Heart right ventricle (tissue), 16 donors: ENCODE measurements at regions not wholly inside any gene's neighbourhood (a gene's known extent, or its start where the extent isn't known, plus 50 kb on each side); places are given as distances from the start of the nearest gene placed in this dataset.
A peak's percentile ranks its signal among the peaks of the same experiment; 100 is the strongest.

Source experiments
- ATAC-seq, 8 donors: fragments of 200-7000 bp; cut with Tn5 transposase; one replicate each; pipeline ENCODE4 v1.9.1; 2020; ENCODE audit warnings: mild to moderate bottlenecking in 8 of 8, moderate library complexity in 8 of 8, moderate number of reproducible peaks in 1 of 8
- DNase-seq, 2 donors: peaks; one replicate each; pipeline ENCODE4 v3.0.0-alpha.2; 2020
- H3K27ac ChIP-seq, 10 donors: fragments of 200-600 bp; sonication (generic) in 2 of 10; one replicate each; pipeline versions ENCODE4 v1.5.0 to v1.8.0; 2020 to 2022; ENCODE audit warnings: mild to moderate bottlenecking in 3 of 10
- H3K27me3 ChIP-seq, 7 donors: fragments of 200-600 bp; one replicate each; pipeline ENCODE4 v1.8.0; 2021 to 2022; ENCODE audit warnings: mild to moderate bottlenecking in 2 of 7
- H3K36me3 ChIP-seq, 9 donors: fragments of 200-600 bp; sonication (generic) in 1 of 9; one replicate each; pipeline versions ENCODE4 v1.5.0 to v1.8.0; 2020 to 2022; ENCODE audit warnings: mild to moderate bottlenecking in 2 of 9
- H3K4me1 ChIP-seq, 9 donors: fragments of 200-600 bp; sonication (generic) in 1 of 9; one replicate each; pipeline versions ENCODE4 v1.5.0 to v1.8.0; 2020 to 2022; ENCODE audit warnings: mild to moderate bottlenecking in 4 of 9
- H3K4me3 ChIP-seq, 10 donors: fragments of 200-600 bp; sonication (generic) in 2 of 10; one replicate each; pipeline versions ENCODE4 v1.5.0 to v1.8.0; 2020 to 2022; ENCODE audit warnings: mild to moderate bottlenecking in 7 of 10, moderate library complexity in 2 of 10
- H3K9me3 ChIP-seq, 11 donors: fragments of 200-600 bp in 10 of 11; sonication (generic) in 2 of 11; one replicate each; pipeline versions ENCODE4 v1.5.0 to v1.8.0; 2013 to 2022; ENCODE audit warnings: mild to moderate bottlenecking in 2 of 11, control low read depth in 1 of 11, moderate library complexity in 1 of 11
- WGBS, 2 donors: extraction: QIAGEN DNeasy Blood & Tissue Kit; methylation state at CpG; one replicate each; pipeline ENCODE4 v1.1.7; 2013; ENCODE audit warnings: inconsistent platforms in 1 of 2; 5-methylcytosine and 5-hydroxymethylcytosine counted together
- intact Hi-C, 10 donors: fragments of 100-400 bp; cut with DNase I; formaldehyde crosslinking; loops; one replicate each; pipeline versions ENCODE4 v1.11.1 to v1.14.2; 2022
- TF ChIP-seq, protein P1 (sequence below), 9 donors: fragments of 200-600 bp; sonication (generic) in 2 of 9; IDR thresholded peaks; one replicate each; pipeline versions ENCODE4 v1.5.0 to v1.8.0; 2021 to 2022; ENCODE audit warnings: antibody characterized with exemption in 9 of 9, mild to moderate bottlenecking in 5 of 9, moderate library complexity in 1 of 9
- donor health status: Arrhythmogenic right ventricular cardiomyopathy.
- donor health status: ischemic (EF 13 %, LVEDD 7.1; RV severe dilation, severe dysfunction).
- donor health status: healthy with polysubstance abuse.
- donor health status: DM: no; HTN: yes; CAD: no.
- donor health status: DM: no; HTN: no; CAD: no.
- donor health status: ischemic (EF 25% LVEDD 6.9; RV normal size, moderate dysfunction).
- donor health status: ischemic (EF 25% LVEDD 5.7; RV mildly dilated, moderate dysfunction).
- donor health status: healthy.
- donor health status: DM: yes; HTN: yes; CAD: no.
- donor health status: Ischemic cardiomyopathy.
- donor health status: ischemic (EF 35%, LVEDD 5.7; RV mildly dilated, moderate dysfunction).
- donor health status: nonischemic (EF 11% LVEDD 7.7; RV severe dilation, severe dysfunction).
- donor health status: DM: yes; HTN: yes; CAD: no.
- donor health status: PGD.
- donor health status: ischemic (EF 29% LVEDD 5.4; RV normal size, mild dysfunction).
- donor health status: nonischemic (EF 23%, LVEDD 6.1; RV moderate dilation, normal function).

- Histone ChIP-seq H3K9me3 (peaks cover 0 to 16% (median 0%) of the 10 kb centered on the region in 11 donors), H3K36me3 (no peaks in the 10 kb centered on the region), H3K27me3 (no peaks in the 10 kb centered on the region), H3K4me3 (no peak overlapping the region), H3K27ac (no peak overlapping the region), H3K4me1 (peaks cover 0 to 8% (median 0%) of the 10 kb centered on the region in 9 donors)
- ATAC-seq (peak in 3 of 8 donors; percentile 24 to 66 (median 59)), DNase-seq (no peak)
- TF ChIP-seq, protein P1, sequence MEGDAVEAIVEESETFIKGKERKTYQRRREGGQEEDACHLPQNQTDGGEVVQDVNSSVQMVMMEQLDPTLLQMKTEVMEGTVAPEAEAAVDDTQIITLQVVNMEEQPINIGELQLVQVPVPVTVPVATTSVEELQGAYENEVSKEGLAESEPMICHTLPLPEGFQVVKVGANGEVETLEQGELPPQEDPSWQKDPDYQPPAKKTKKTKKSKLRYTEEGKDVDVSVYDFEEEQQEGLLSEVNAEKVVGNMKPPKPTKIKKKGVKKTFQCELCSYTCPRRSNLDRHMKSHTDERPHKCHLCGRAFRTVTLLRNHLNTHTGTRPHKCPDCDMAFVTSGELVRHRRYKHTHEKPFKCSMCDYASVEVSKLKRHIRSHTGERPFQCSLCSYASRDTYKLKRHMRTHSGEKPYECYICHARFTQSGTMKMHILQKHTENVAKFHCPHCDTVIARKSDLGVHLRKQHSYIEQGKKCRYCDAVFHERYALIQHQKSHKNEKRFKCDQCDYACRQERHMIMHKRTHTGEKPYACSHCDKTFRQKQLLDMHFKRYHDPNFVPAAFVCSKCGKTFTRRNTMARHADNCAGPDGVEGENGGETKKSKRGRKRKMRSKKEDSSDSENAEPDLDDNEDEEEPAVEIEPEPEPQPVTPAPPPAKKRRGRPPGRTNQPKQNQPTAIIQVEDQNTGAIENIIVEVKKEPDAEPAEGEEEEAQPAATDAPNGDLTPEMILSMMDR (IDR thresholded peaks at IDR 0.05), result no peak
- intact Hi-C loops, result loop anchor here in 1 of 10 donors (10.0 kb wide), 1 partner anchor 61 kb away; no protein-coding TSS in a partner anchor
- 56 to 70% methylated on average over 14 of the region's 14 CpGs for WGBS, 2 donors
Observed at GRCh38 chr9:73474002-73474600, 322.4 kb downstream of the ANXA1 start.

DNA sequence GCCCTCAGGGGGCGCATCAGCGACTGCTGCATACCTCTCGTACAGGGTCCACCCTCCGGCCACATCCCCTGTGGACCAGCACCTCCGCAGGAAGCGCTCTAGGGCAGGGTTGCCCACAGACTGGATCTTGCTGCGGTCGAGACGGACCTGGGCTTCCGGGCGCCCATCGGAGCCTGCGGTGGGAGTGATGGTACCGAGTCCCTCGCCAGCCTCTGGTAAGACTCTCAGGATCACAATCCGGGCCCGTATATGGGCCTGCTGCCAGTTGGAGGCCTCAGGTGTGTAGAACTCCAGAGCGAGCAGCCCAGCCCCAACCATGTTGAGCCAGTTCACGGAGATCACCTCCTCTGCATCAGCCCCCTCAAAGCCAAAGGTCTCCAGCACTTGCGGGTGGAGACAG, 323.0 kb downstream of the ANXA1 start:
- Histone ChIP-seq H3K4me3 (no peak overlapping the region), H3K27me3 (no peaks in the 10 kb centered on the region), H3K4me1 (peaks cover 0 to 8% (median 0%) of the 10 kb centered on the region in 9 donors), H3K27ac (no peak overlapping the region), H3K9me3 (peaks cover 0 to 16% (median 0%) of the 10 kb centered on the region in 11 donors), H3K36me3 (no peaks in the 10 kb centered on the region)
- 91 to 95% methylated on average over 20 of the region's 20 CpGs for WGBS, 2 donors
- ATAC-seq, result peak in 4 of 8 donors; percentile 17 to 51 (median 33)
- DNase-seq, result no peak
- TF ChIP-seq, protein P1 (IDR thresholded peaks at IDR 0.05), result no peak
- intact Hi-C loops, result loop anchor here in 1 of 10 donors (10.0 kb wide), 1 partner anchor 60 kb away; no protein-coding TSS in a partner anchor

GRCh38 chr9:73494894-73495293, 343.2 kb downstream of the ANXA1 start:
- no peaks in the 10 kb centered on the region for H3K27me3 ChIP-seq
- peaks cover 0 to 7% (median 0%) of the 10 kb centered on the region in 9 donors for H3K4me1 ChIP-seq
- H3K27ac ChIP-seq, result peak overlapping the region in 2 of 10 donors; percentile 26 to 33
- intact Hi-C loops, result loop anchor here in 1 of 10 donors (5.0 kb wide), 1 partner anchor 48 kb away; no protein-coding TSS in a partner anchor
- no peak overlapping the region for H3K4me3 ChIP-seq
- TF ChIP-seq, protein P1 (IDR thresholded peaks at IDR 0.05), result no peak
- H3K36me3 ChIP-seq, result no peaks in the 10 kb centered on the region
- WGBS, 2 donors, result 51 to 62% methylated on average over 5 of the region's 5 CpGs
- ATAC-seq (peak in 1 of 8 donors; percentile 51), DNase-seq (no peak)
- peaks cover 0 to 24% (median 0%) of the 10 kb centered on the region in 11 donors for H3K9me3 ChIP-seq

- WGBS, 2 donors, result 39 to 42% methylated on average over 2 of the region's 2 CpGs
- peaks cover 0 to 14% (median 0%) of the 10 kb centered on the region in 11 donors for H3K9me3 ChIP-seq
- peak overlapping the region in 3 of 10 donors; percentile 26 to 48 (median 36) for H3K27ac ChIP-seq
- peak in 7 of 8 donors; percentile 33 to 91 (median 57) for ATAC-seq
- H3K27me3 ChIP-seq, result no peaks in the 10 kb centered on the region
- H3K4me1 ChIP-seq, result peaks cover 0 to 17% (median 0%) of the 10 kb centered on the region in 9 donors
- H3K4me3 ChIP-seq, result no peak overlapping the region
- H3K36me3 ChIP-seq, result no peaks in the 10 kb centered on the region
- TF ChIP-seq, protein P1 (IDR thresholded peaks at IDR 0.05), result no peak
- no peak for DNase-seq
- intact Hi-C loops, result loop anchor here in 1 of 10 donors (5.0 kb wide), 1 partner anchor 50 kb away; no protein-coding TSS in a partner anchor
Observed at GRCh38 chr9:73497796-73498195, 346.1 kb downstream of the ANXA1 start.
